Middle frontal gyrus (tissue), 1 donor: ENCODE measurements at regions not wholly inside any gene's neighbourhood (a gene's known extent, or its start where the extent isn't known, plus 50 kb on each side); places are given as distances from the start of the nearest gene placed in this dataset.
"Not testable (repeated sequence)": the region's sequence is repeated elsewhere in the genome, so short reads cannot be mapped to it uniquely, and the experiment has no call there.

Experiments
- DNase-seq: peaks from one replicate; pipeline ENCODE4 v3.0.0-alpha.2; 2015; ENCODE audit warnings: low spot score; ENCODE audit errors: extremely low spot score

DNA sequence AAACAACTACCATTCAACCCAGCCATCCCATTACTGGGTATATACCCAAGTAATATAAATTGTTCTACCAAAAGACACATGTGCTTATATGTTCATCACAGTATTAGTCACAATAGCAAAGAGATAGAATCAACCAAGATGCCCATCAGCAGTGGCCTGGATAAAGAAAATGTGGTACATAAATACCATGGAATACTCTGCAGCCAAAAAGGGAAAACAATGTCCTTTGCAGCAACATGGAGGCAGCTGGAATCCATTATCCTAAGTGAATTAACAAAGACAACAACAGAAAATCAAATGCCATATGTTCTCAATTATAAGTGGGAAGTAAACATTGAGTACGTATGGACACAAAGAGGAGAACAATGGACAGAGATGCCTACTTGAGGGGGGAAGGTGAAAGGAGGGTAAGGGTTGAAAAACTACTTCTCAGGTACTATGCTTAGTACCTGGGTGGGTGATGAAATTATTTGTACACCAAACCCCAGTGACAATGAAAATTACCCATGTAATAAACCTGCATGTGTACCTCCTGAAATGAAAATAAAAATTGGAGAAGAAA lies 632.1 kb upstream of the AADAT start:
- no peak for DNase-seq

GRCh38 chr4:170716868-170717267 lies 627.1 kb upstream of the AADAT start:
- no peak for DNase-seq

GRCh38 chr4:170705907-170706306 lies 616.2 kb upstream of the AADAT start:
- no peak for DNase-seq

DNA sequence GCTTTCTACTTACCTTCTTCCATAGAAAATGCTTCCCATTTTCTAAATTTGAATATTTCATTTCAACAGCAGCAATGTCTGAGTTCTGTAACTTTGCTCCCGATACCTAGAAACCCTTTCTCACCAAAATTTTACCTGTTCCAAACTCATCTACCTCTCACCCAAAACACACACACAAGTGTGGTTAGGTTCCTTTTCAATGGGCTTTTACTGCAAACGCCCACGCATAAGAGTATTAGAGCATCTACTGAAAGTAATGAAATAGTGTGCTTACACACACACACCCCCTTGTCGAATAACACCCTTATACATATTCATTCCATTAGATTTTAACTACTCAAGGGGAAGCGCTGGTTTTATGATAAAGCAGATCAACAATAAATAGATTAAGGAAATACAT lies 610.3 kb upstream of the AADAT start:
- no peak for DNase-seq

GRCh38 chr4:170698334-170698733 lies 608.6 kb upstream of the AADAT start:
- no peak for DNase-seq

DNA sequence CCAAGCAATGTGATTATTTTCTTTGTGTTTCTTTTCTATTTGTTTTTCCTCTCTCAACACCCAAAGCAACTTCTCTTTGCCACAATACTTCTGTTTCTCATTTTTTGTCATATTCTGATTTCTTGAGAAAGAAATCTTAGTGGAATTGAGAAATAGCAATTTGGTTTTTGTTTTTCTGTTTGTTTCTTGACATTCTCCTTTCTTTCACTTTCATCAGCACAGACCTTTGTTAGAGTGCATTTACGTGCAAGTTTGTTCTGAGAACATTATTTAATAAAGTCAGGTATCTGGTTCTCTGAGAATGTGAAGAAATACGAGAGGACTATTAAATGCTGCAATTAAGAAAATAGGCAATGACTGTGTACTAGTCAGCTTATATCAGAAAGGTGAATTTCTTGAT lies 608.1 kb upstream of the AADAT start:
- DNase-seq, result no peak

GRCh38 chr4:170697045-170697444 lies 607.3 kb upstream of the AADAT start:
- no peak for DNase-seq

- no peak for DNase-seq
Measured at GRCh38 chr4:170691168-170691567, 601.4 kb upstream of the AADAT start.

GRCh38 chr4:170687751-170688150 lies 598.0 kb upstream of the AADAT start:
- DNase-seq, result no peak

- not testable (repeated sequence) for DNase-seq
Measured at GRCh38 chr4:170685701-170686100, 595.9 kb upstream of the AADAT start.

DNA sequence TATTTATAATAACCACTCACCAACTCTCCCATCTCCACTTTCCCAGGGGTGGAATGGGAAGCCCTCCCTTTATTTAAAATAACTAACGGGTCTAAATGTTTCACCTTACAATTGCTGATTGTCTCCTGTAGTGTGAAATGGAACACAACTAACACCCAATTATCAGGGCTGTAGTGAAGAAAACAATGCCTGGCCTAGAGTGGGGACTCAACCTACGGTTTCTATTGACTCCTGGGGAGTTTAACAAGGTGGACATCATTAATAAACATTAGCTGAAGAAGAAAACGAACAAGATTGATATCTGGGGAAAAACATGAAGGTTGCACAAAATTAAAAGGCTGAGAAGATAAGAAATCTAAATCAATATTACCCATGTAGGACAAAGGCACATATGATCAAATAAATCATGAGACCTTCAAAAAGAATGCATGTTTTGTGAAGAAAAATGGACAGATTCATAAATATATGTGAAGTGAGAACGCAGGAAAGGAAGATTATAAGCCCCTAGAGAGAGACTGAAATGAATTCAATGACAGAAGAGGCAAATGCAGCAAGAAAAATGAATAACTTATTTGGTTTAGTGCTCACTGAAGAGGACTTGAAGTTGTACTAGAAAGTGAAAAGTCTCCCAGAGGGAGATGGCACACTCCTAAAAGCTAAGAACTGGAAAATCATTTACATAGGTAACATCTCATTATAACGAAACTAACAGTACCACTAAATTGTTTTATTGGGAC lies 593.0 kb upstream of the AADAT start:
- DNase-seq, result no peak

DNA sequence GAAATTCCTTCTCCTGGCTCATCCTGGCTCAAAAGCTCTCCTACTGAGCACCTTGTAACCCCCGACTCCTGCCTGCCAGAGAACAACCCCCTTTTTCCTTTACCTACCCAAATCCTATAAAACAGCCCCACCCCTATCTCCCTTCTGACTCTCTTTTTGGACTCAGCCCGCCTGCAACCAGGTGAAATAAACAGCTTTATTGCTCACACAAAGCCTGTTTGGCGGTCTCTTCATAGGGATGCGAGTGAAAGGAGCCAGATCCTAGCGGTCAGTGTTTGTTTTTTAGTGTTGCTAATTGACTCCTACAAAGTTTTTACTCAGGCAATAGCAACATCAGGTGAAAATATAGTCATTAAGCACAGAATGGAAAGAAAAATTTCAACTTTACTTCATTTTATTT lies 592.3 kb upstream of the AADAT start:
- DNase-seq, result not testable (repeated sequence)

- DNase-seq, result no peak
Measured at GRCh38 chr4:170675568-170676262, 586.0 kb upstream of the AADAT start.

GRCh38 chr4:170674176-170674575 lies 584.4 kb upstream of the AADAT start:
- DNase-seq, result no peak

DNA sequence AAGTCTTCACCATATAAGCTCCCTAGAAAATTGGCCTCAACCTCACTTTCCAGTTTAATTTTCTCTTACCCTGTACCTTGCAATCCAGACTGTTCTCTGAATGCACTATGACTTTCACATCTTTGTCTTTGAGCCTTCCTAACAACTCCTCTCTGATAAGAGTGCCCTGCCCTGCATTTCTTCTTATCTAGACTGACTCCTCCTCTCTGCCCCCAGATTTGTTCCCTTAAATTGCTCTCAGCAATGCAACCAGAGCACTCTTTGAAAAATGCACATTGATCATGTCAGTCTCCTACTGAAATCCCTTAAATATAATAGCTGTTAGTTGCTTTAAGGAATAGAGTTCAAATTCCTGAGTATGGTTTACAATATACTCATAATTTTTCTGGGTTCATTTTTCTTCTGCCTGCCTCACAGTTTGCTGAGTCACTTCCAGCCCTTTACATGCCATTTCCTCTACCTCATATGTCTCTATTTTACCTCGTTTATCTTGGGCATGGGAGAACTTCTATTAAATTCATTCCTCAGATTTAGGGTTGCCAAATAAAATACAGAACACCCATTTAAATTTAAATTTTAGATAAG lies 582.7 kb upstream of the AADAT start:
- DNase-seq, result no peak

- no peak for DNase-seq
Measured at GRCh38 chr4:170671171-170671570, 581.4 kb upstream of the AADAT start.

- DNase-seq, result no peak
Measured at GRCh38 chr4:170667814-170668213, 578.1 kb upstream of the AADAT start.

GRCh38 chr4:170666909-170667308 lies 577.2 kb upstream of the AADAT start:
- DNase-seq, result no peak

- no peak for DNase-seq
Measured at GRCh38 chr4:170662250-170662649, 572.5 kb upstream of the AADAT start.

DNA sequence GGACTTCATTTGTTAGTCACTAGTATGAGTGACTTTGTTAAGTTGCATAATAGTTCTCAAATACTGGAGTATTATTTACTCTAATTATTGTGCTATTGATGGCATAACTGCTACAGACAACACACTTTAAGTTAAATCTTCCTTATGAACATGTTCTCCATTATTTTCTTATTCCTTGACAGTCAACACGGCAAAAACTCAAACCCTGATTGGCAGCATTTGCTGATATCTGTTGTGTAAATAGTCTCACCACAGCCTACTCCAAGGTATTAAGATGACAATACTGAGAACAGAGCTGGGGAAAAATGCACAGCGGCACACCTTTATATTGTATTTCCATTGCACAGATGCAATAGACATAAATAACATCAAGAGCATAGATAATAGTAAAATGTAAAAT lies 568.0 kb upstream of the AADAT start:
- DNase-seq, result no peak

DNA sequence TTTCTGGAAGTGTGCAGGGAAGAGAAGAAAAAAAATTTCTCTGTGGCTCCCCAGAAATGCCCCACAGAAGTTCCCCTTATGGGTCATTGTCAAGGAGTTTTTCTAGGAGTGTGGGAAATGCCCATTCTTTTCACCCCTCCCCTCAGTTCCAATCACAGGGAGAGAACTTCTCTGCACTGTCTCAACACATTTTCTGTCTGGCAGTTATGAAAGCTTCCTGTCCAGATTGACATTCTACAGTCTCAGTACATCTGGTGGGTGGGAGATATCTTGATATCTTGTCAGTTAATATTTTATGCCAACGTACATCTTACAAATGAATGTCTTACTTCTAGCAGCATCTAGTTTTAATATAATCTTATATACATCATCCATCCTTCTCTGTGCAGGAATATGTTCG lies 566.8 kb upstream of the AADAT start:
- DNase-seq, result no peak

- DNase-seq, result no peak
Measured at GRCh38 chr4:170652571-170652970, 562.8 kb upstream of the AADAT start.
